H1 (cell line): ENCODE measurements at regions not wholly inside any gene's neighbourhood (a gene's known extent, or its start where the extent isn't known, plus 50 kb on each side); places are given as distances from the start of the nearest gene placed in this dataset.
A peak's percentile ranks its signal among the peaks of the same experiment; 100 is the strongest.

Experiments used
- CTCF ChIA-PET: fragments of 300-600 bp; sonication (Branson Sonifier 250); formaldehyde crosslinking; loops from one replicate; lab custom pipeline; 2021; ENCODE audit not compliant: partially characterized antibody; lab: Charles Lee
- POLR2A ChIA-PET: fragments of 300-600 bp; sonication (Branson Sonifier 250); formaldehyde crosslinking; loops from one replicate; lab custom pipeline; 2021; ENCODE audit warnings: inconsistent platforms; ENCODE audit not compliant: partially characterized antibody; lab: Charles Lee
- DNase-seq, 2 experiments: peaks; one replicate each; pipeline versions ENCODE4 v3.0.0 to v3.0.0-alpha.2; 2010 to 2022; ENCODE audit warnings: low spot score in 2 of 2, low read depth in 1 of 2, mixed read lengths in 1 of 2
- FAIRE-seq: peaks from 2 replicates; lab custom pipeline; 2011; peaks lifted over from hg19 to GRCh38; lab: Jason Lieb, UNC
- H2AFZ ChIP-seq: 2 replicates; pipeline ENCODE4 v1.8.1; 2012; ENCODE audit warnings: low read length, inconsistent platforms
- H2AK5ac ChIP-seq: 2 replicates; pipeline ENCODE4 v1.6.1; 2013; ENCODE audit warnings: low read depth, low read length
- H2BK120ac ChIP-seq: replicated peaks from 2 replicates; pipeline ENCODE3; 2013; ENCODE audit warnings: low read depth, low read length, inconsistent platforms
- H2BK12ac ChIP-seq: 2 replicates; pipeline ENCODE4 v1.6.1; 2013; ENCODE audit warnings: low read depth, low read length
- H2BK15ac ChIP-seq: 2 replicates; pipeline ENCODE4 v1.6.1; 2013; ENCODE audit warnings: low read length
- H2BK20ac ChIP-seq: 2 replicates; pipeline ENCODE4 v1.6.1; 2013; ENCODE audit warnings: low read length
- H2BK5ac ChIP-seq: 2 replicates; pipeline ENCODE4 v1.6.1; 2013; ENCODE audit warnings: low read depth, low read length
- H3K14ac ChIP-seq: 2 replicates; pipeline ENCODE4 v1.6.1; 2013; ENCODE audit warnings: inconsistent platforms; ENCODE audit not compliant: insufficient read length
- H3K18ac ChIP-seq: 2 replicates; pipeline ENCODE4 v1.6.1; 2013; ENCODE audit warnings: low read length; ENCODE audit errors: extremely low read depth
- H3K23ac ChIP-seq: 2 replicates; pipeline ENCODE4 v1.6.1; 2013; ENCODE audit warnings: inconsistent platforms; ENCODE audit not compliant: insufficient read length
- H3K23me2 ChIP-seq: 2 replicates; pipeline ENCODE4 v1.6.1; 2013; ENCODE audit warnings: low read depth, low read length
- H3K27ac ChIP-seq: 2 replicates; pipeline ENCODE4 v1.6.1; 2011; ENCODE audit warnings: low read depth, low read length, inconsistent platforms
- H3K27me3 ChIP-seq, 4 experiments: replicated peaks in 1 of 4; 1 replicate in 1 of 4; 2 replicates in 3 of 4; pipeline versions ENCODE4 v1.6.1 to v1.8.1; 2011 to 2013; ENCODE audit warnings: low read length in 3 of 4, mild to moderate bottlenecking in 3 of 4, inconsistent platforms in 2 of 4, mixed read lengths in 2 of 4, moderate library complexity in 1 of 4; ENCODE audit not compliant: control insufficient read depth in 3 of 4, insufficient read depth in 3 of 4; ENCODE audit errors: extremely low read depth in 1 of 4
- H3K36me3 ChIP-seq, 4 experiments: 2 replicates each; pipeline versions ENCODE4 v1.6.1 to v1.8.1; 2011 to 2013; ENCODE audit warnings: mild to moderate bottlenecking in 4 of 4, low read length in 3 of 4, moderate library complexity in 2 of 4, control low read depth in 1 of 4, inconsistent platforms in 1 of 4; ENCODE audit not compliant: insufficient read depth in 4 of 4, control insufficient read depth in 2 of 4
- H3K4ac ChIP-seq: replicated peaks from 2 replicates; pipeline ENCODE3; 2013; ENCODE audit warnings: low read length, low read depth, mixed read lengths, inconsistent platforms; ENCODE audit not compliant: insufficient read length
- H3K4me1 ChIP-seq, 4 experiments: replicated peaks in 1 of 4; 1 replicate in 1 of 4; 2 replicates in 3 of 4; pipeline versions ENCODE4 v1.6.1 to v1.8.1; 2011 to 2013; ENCODE audit warnings: low read length in 3 of 4, inconsistent platforms in 2 of 4, mixed read lengths in 1 of 4; ENCODE audit not compliant: insufficient read depth in 4 of 4, control insufficient read depth in 3 of 4
- H3K4me2 ChIP-seq, 2 experiments: 2 replicates each; pipeline versions ENCODE4 v1.6.1 to v1.8.1; 2011 to 2013; ENCODE audit warnings: low read depth in 2 of 2, low read length in 2 of 2, control low read depth in 1 of 2, inconsistent platforms in 1 of 2, mild to moderate bottlenecking in 1 of 2; ENCODE audit not compliant: insufficient read depth in 1 of 2
- H3K4me3 ChIP-seq, 4 experiments: fragments of 200-600, 300-600 bp in 1 of 4; sonication (generic), shearing (Covaris generic), sonication (Bioruptor Twin) in 1 of 4; 2 replicates each; pipeline versions ENCODE4 v1.5.1 to v1.8.1; 2011 to 2016; ENCODE audit warnings: low read length in 4 of 4, low read depth in 3 of 4, control low read depth in 2 of 4, inconsistent platforms in 2 of 4, mild to moderate bottlenecking in 2 of 4, mixed read lengths in 1 of 4, moderate library complexity in 1 of 4; ENCODE audit not compliant: insufficient read depth in 2 of 4; ENCODE audit errors: extremely low read depth in 1 of 4
- H3K56ac ChIP-seq: replicated peaks from 2 replicates; pipeline ENCODE3; 2013; ENCODE audit warnings: low read depth, mild to moderate bottlenecking, mixed read lengths, low read length, inconsistent platforms; ENCODE audit not compliant: insufficient read length
- H3K79me1 ChIP-seq: 2 replicates; pipeline ENCODE4 v1.6.1; 2013; ENCODE audit warnings: low read depth, low read length, control low read depth
- H3K79me2 ChIP-seq, 2 experiments: 2 replicates each; pipeline versions ENCODE4 v1.6.1 to v1.8.1; 2012 to 2013; ENCODE audit warnings: low read length in 2 of 2, mild to moderate bottlenecking in 2 of 2, inconsistent platforms in 1 of 2; ENCODE audit not compliant: insufficient read depth in 2 of 2, control insufficient read depth in 1 of 2
- H3K9ac ChIP-seq, 4 experiments: replicated peaks in 1 of 4; 1 replicate in 1 of 4; 2 replicates in 3 of 4; pipeline versions ENCODE4 v1.6.1 to v1.8.1; 2011 to 2013; ENCODE audit warnings: low read depth in 3 of 4, low read length in 3 of 4, control low read depth in 2 of 4, mild to moderate bottlenecking in 2 of 4, moderate library complexity in 2 of 4, inconsistent platforms in 1 of 4; ENCODE audit errors: extremely low read depth in 1 of 4
- H3K9me3 ChIP-seq, 2 experiments: 2 replicates each; pipeline versions ENCODE4 v1.6.1 to v1.8.1; 2012 to 2013; ENCODE audit warnings: mild to moderate bottlenecking in 2 of 2, moderate library complexity in 2 of 2, control low read depth in 1 of 2, inconsistent platforms in 1 of 2, low read depth in 1 of 2, low read length in 1 of 2, mixed read lengths in 1 of 2; ENCODE audit not compliant: insufficient read depth in 2 of 2
- H4K20me1 ChIP-seq, 2 experiments: replicated peaks in 1 of 2; 2 replicates each; pipeline versions ENCODE3 to v1.8.1; 2011 to 2013; ENCODE audit warnings: inconsistent platforms in 2 of 2, low read length in 2 of 2, mild to moderate bottlenecking in 1 of 2; ENCODE audit not compliant: insufficient read depth in 2 of 2, control insufficient read depth in 1 of 2
- H4K5ac ChIP-seq: 2 replicates; pipeline ENCODE4 v1.6.1; 2013; ENCODE audit warnings: low read length, low read depth, mixed read lengths, inconsistent platforms; ENCODE audit not compliant: insufficient read length
- H4K8ac ChIP-seq: 2 replicates; pipeline ENCODE4 v1.8.0; 2013; ENCODE audit warnings: mild to moderate bottlenecking, moderate library complexity, low read length, inconsistent platforms; ENCODE audit not compliant: insufficient read depth; ENCODE audit errors: extremely low read depth
- H4K91ac ChIP-seq: replicated peaks from 2 replicates; pipeline ENCODE3; 2013; ENCODE audit warnings: low read length, mixed read lengths, inconsistent platforms; ENCODE audit not compliant: insufficient read length
- CEBPB ChIP-seq: IDR thresholded peaks from 2 replicates; pipeline ENCODE4 v1.6.1; 2012; ENCODE audit warnings: low read depth, low read length
- MAFK ChIP-seq: IDR thresholded peaks from 2 replicates; pipeline ENCODE4 v1.6.1; 2012; ENCODE audit warnings: low read depth, mild to moderate bottlenecking, improper control_type of control experiment, low read length

DNA sequence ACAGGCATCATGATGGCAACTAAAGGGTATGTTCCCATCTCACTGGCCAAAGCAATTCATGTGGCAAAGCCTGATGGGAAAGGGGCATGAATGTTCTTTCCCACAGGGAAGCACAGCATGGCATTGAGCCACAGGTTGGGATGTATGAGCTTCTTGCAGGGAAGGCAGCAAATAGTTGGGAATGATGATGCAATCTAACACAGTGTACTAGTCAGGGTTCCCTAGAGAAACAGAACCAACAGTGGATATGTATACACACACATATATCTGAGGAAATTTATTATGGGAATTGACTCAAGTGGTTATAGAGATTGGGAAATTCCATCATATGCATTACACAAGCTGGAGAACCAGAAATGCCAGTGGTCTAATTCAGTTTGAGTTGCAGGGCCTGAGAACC, 253.6 kb upstream of the NPVF start:
- Histone ChIP-seq H3K79me1 (no peaks in the 10 kb centered on the region), H3K79me2 (no peaks in the 10 kb centered on the region), H3K56ac (no peak overlapping the region), H3K27me3 (no peaks in the 10 kb centered on the region), H4K5ac (no peak overlapping the region), H4K8ac (no peak overlapping the region), H3K23me2 (no peaks in the 10 kb centered on the region), H2BK15ac (no peak overlapping the region), H2BK5ac (no peak overlapping the region), H2AFZ (no peak overlapping the region; the same call in 1 of the 2 replicates), H3K23ac (no peak overlapping the region), H3K27ac (no peak overlapping the region), H3K9me3 (no peaks in the 10 kb centered on the region), H3K4me1 (no peaks in the 10 kb centered on the region), H2AK5ac (no peak overlapping the region), H2BK120ac (no peak overlapping the region), H2BK20ac (no peak overlapping the region), H3K14ac (no peak overlapping the region), H3K4me2 (no peak overlapping the region), H3K36me3 (no peaks in the 10 kb centered on the region), H3K18ac (no peak overlapping the region), H3K4ac (no peak overlapping the region), H3K9ac (no peak overlapping the region), H4K20me1 (no peaks in the 10 kb centered on the region), H2BK12ac (no peak overlapping the region), H4K91ac (no peak overlapping the region), H3K4me3 (no peak overlapping the region)
- DNase-seq: no peak
- ChIA-PET POLR2A (no interaction called here), CTCF (interaction anchor here (1.0 to 1.8 kb wide), 2 partner anchors 10 to 83 kb away, joined by 3 to 9 read pairs; no protein-coding TSS in a partner anchor)
- no peak for FAIRE-seq
- TF ChIP-seq MAFK (no peak), CEBPB (peak; percentile 21; the same call in 1 of the 2 replicates)
